HG02763 (cell line): ENCODE measurements at regions not wholly inside any gene's neighbourhood (a gene's known extent, or its start where the extent isn't known, plus 50 kb on each side); places are given as distances from the start of the nearest gene placed in this dataset.

Experiments
- ATAC-seq: cut with Tn5 transposase; IDR thresholded peaks from one replicate; pipeline ENCODE4 v1.9.1; 2021; ENCODE audit warnings: mild to moderate bottlenecking, moderate library complexity; ENCODE audit not compliant: unreplicated experiment

DNA sequence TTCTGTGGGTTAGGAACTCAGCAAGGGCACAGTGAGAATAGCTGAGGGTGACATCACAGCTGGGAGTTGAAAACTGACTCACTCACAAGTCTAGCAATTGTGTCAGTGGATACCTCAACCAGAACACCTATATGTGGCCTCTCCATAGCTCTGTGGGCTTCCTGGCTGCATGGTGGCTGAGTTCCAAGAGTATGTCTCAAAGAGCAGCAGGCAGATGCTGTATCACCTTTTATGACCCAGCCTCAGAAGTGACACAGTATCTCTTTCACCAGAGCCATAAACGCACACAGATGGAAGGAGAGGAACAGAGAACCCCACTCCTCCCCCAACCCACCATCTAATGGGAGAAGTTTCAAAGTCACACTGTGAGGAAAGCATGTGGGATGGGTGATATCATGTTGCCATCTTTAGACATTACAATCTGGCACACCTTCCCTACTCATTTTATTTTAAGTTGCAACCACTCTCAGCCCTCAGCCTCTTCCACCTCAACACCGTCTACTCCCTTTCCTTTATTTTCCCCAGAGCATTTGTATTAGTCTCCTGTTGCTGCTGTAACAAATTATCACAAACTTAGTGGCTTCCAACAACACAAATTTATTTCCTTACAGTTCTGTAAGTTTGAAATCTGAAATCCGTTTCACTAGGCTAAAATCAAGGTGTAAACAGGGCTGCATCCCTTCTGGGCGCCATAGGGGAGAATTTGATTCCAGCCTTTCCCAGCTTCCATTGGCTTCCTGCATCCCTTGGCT, 134.6 kb upstream of the SPATS2L start:
- ATAC-seq, result no peak

DNA sequence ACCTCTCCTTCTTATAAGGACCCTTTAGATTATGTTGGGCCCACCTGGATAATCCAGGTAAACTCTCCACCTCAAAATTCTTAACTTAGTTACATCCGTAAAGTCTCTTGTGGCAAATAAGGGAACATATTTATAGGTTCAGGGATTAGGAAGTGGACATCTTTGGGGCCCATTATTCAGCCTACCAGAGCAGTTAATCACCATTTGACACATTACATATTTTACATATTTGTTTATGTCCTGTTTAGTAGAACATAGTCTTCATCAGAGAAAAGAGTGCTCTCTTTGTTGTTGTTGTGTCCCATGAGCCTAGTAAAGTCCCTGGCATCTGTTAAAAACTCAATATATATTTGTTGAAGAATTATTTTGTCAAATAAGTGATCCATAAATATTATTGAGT, 134.0 kb upstream of the SPATS2L start:
- no peak for ATAC-seq

DNA sequence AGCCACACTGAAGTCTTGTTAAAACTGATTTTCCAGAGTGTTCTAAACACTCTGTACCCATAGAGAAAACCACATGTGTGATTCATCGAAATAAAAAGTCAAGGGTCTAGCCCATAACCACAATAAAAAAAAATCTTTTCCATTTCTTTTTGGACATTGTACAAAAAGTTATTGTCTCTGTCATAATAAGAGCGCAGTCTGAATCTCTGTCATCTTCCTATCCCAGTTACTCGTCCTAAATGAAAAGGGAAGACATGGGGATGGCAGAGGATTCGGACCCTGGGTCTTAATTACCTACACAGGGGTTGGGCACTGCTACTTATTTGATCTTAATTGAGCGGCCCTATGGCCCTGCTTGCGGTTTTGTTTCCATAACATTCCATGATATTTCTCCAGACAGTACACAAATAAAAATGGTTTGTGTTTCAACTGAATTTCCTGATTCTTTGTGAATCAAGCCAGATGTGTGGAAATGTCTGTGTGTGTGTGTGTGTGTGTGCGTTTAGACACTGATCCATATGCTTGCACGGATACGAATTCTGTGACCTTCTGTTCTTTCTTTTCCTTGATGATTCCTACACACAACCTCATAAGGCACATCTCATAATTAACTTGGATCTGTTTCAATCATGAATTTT, 133.4 kb upstream of the SPATS2L start:
- no peak for ATAC-seq

DNA sequence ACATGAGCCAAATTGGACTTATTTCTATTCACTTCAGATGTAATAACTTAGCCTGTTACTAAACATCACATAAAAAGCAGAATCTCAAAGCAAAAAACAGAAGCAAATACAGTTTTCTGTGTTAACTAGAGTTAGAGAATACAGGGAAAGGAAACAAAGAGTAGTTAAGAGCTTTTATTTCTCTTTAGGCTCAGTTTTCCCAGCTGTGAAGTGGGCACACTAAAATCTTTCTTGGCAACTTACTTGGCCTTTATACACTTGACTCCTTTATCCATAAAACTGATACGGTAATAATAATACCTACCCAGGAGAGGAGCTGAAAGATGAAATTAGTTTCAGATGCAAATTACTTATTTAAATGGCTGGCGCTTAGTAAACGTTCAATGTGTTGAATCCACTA, 132.8 kb upstream of the SPATS2L start:
- ATAC-seq, result no peak

DNA sequence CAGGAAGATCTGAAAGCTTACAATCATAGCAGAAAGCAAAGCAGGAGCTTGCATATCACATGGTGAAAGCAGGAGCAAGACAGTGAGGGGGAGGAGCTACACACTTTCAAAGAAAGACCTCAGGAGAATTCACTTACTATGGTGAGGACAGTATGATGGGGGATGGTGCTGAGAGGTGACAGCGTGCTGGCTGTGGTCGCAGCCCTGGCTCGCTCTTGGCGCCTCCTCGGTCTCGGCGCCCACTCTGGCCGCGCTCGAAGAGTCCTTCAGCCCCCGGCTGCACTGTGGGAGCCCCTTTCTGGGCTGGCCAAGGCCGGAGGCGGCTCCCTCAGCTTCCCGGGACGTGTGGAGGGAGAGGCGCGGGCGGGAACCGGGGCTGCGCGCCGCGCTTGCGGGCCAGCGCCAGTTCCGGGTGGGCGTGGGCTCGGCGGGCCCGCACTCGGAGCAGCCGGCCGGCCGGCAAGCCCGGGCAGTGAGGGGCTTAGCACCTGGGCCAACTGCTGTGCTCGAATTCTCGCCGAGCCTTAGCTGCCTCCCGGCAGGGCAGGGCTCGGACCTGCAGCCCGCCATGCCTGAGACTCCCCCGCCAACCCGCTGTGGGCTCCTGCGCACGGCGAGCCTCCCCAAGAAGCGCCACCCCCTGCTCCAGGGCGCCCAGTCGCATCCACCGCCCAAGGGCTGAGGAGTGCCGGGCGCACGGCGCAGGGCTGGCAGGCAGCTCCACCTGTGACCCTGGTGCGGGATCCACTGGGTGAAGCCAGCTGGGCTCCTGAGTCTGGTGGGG, 131.9 kb upstream of the SPATS2L start:
- no peak for ATAC-seq

GRCh38 chr2:200177971-200178911, 128.3 kb upstream of the SPATS2L start:
- ATAC-seq, result no peak

GRCh38 chr2:200179151-200179550, 127.3 kb upstream of the SPATS2L start:
- no peak for ATAC-seq

GRCh38 chr2:200180943-200181342, 125.5 kb upstream of the SPATS2L start:
- ATAC-seq, result no peak

DNA sequence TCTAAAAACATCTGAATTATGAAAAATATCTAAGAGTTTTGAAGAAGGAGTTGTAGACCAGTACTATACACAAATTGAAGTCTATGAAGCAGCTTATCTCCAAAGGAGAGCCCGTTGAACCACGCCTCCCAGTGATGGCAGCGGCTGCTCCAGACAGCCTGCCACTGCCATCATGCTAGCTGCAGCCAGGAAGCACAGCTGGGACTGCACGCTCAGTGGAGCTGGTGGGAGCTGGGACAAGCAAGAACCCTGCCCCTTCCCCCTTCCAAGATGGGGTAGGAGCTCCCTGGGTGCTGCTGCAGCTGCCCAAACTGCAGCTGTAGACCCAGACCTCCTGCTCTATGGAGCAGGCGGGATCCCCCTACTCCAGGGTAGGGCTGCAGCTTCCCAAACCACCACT, 124.7 kb upstream of the SPATS2L start:
- no peak for ATAC-seq

DNA sequence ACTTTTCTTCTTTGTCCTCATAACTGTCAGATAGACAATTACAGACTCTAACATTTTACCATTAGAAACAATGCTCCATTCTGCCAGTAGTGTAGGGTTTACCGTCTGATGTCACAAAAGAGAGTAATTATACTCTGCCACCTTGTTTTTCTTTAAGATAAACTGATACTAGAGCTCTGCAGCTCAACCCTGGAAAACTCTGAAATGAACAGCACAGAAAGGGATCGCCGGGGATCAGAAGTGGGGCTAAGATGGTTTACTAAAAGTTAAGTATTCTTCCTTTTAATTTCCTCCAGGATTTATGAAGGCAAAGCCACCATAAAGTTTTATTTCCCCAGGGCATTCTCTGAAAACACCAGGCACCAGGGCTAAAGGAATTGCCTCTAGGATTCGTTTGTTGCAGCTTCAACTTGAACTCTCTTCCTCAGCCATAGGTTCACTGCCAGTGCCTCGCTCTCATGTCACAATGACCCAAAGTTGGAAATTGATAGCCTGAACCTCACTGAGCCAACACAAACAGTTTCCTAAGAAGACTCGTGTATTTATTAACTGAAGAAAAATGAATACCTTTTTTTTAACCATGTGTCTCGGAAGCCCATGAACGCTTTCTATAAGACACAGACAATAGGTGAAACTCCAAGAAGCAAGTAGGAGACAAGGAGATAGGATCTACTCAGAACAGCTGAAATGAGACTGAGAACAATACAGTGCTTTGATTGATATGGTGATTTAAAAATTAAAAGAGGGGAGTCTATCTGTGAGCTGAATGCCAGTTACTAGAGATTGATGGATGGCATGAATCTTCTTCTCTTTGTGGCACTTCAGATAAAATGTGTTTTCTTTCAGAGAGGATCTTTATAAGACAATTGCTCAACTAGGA, 121.5 kb upstream of the SPATS2L start:
- ATAC-seq, result no peak

DNA sequence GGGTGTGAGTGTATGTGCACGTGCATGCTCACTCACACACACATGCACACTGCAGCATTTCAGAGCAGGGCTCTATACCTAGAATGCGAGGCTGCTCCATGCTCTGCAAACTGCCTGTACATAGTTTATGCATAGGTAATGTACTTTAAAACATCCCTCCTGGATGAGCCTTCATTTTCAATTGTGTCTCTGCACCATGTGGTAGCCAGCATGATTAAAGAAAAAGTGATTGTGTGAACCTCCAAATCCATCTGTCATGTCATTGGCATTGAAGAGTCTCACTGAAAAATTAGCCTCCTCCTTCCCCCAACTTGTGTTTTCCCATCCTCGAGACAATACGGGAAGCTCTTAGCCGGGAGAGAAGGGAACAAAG, 120.9 kb upstream of the SPATS2L start:
- no peak for ATAC-seq

- no peak for ATAC-seq
Observed at GRCh38 chr2:200186002-200186401, 120.5 kb upstream of the SPATS2L start.

DNA sequence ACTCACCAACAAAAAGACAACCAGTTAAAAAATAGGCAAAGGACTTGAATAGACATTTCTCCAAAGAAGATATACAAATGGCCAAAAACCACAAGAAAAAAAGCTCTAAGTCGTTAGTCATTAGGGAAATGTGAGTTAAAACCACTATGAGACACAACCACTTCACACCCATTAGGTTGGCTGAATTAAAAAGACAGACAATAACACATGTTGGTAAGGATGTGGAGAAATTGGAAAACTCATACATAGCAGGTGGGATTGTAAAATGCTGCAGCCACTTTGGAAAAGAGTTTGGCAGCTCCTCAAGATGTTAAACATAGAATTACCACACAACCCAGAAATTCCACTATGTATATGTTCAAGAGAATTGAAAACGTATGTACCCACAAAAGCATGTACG, 117.6 kb upstream of the SPATS2L start:
- no peak for ATAC-seq

- no peak for ATAC-seq
Observed at GRCh38 chr2:200189964-200190363, 116.5 kb upstream of the SPATS2L start.

GRCh38 chr2:200193331-200193730, 113.2 kb upstream of the SPATS2L start:
- no peak for ATAC-seq

- ATAC-seq, result no peak
Observed at GRCh38 chr2:200193791-200194190, 112.7 kb upstream of the SPATS2L start.

DNA sequence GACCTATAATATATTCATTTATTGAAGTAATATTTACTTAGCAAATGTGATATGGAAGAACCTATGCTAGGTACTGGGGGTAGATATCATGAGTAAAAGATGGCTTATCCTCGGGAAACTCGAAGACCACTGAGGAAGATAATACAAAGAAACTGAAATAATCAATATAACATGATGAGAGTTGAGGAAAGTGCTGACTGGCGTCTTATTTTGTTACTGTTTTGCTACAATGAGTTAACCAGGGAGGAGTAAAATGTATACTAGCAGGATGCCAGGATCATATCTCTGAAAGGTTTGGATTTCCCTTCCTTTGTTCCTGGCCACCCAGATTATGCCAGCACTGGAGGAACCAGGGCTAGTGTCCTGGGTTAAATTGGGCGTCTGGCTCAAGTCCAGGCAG, 111.7 kb upstream of the SPATS2L start:
- no peak for ATAC-seq

DNA sequence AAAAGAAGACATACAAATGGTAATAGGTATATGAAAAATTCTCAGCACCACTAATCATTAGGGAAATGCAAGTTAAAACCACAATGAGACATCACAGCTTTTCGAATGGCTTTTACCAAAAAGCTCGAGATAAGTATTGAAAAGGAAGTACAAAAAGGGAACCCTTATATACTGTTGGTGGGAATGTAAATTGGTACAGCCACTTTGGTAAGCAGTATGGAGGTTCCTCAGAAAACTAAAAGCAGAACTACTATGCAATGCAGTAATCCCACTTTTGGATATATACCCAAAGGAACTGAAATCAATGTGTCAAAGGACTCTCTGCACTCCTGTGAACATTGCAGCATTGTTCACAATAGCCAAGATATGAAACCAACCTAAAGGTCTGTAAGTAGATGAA, 107.5 kb upstream of the SPATS2L start:
- ATAC-seq, result no peak

GRCh38 chr2:200199576-200200263, 106.8 kb upstream of the SPATS2L start:
- no peak for ATAC-seq
